ENCODE measurements at regions not wholly inside any gene's neighbourhood (a gene's known extent, or its start where the extent isn't known, plus 50 kb on each side); places are given as distances from the start of the nearest gene placed in this dataset.

- no peak for FAIRE-seq
- Histone ChIP-seq H3K36me3 (ENCODE audit: control insufficient read depth, insufficient read depth, low read length) (no peaks in the 10 kb centered on the region), H3K27me3 (ENCODE audit: control insufficient read depth, insufficient read depth, low read length) (peaks cover 3% of the 10 kb centered on the region), H3K4me3 (ENCODE audit: low read depth, low read length) (no peak overlapping the region)
- no peak for DNase-seq (ENCODE audit: low read depth)
- TF ChIP-seq CTCF (IDR thresholded peaks at IDR 0.05; ENCODE audit: insufficient read depth, low read length, severe bottlenecking), result no peak
Observed at GRCh38 chr1:42046761-42047507, 106.3 kb upstream of the GUCA2B start.

GRCh38 chr1:42044346-42044745 is 108.9 kb upstream of the GUCA2B start:
- Histone ChIP-seq H3K36me3 (ENCODE audit: control insufficient read depth, insufficient read depth, low read length) (no peaks in the 10 kb centered on the region), H3K27me3 (ENCODE audit: control insufficient read depth, insufficient read depth, low read length) (no peaks in the 10 kb centered on the region), H3K4me3 (ENCODE audit: low read depth, low read length) (no peak overlapping the region)
- DNase-seq (ENCODE audit: low read depth), result no peak
- no peak for FAIRE-seq
- no peak for TF ChIP-seq CTCF (IDR thresholded peaks at IDR 0.05; ENCODE audit: insufficient read depth, low read length, severe bottlenecking)

- FAIRE-seq (no peak), DNase-seq (ENCODE audit: low read depth) (no peak)
- H3K27me3 ChIP-seq (ENCODE audit: control insufficient read depth, insufficient read depth, low read length), result no peaks in the 10 kb centered on the region
- TF ChIP-seq CTCF (IDR thresholded peaks at IDR 0.05; ENCODE audit: insufficient read depth, low read length, severe bottlenecking), result no peak
- no peak overlapping the region for H3K4me3 ChIP-seq (ENCODE audit: low read depth, low read length)
- no peaks in the 10 kb centered on the region for H3K36me3 ChIP-seq (ENCODE audit: control insufficient read depth, insufficient read depth, low read length)
Observed at GRCh38 chr1:42043811-42044210, 109.4 kb upstream of the GUCA2B start.

- FAIRE-seq (no peak), DNase-seq (ENCODE audit: low read depth) (no peak)
- Histone ChIP-seq H3K27me3 (ENCODE audit: control insufficient read depth, insufficient read depth, low read length) (no peaks in the 10 kb centered on the region), H3K36me3 (ENCODE audit: control insufficient read depth, insufficient read depth, low read length) (no peaks in the 10 kb centered on the region), H3K4me3 (ENCODE audit: low read depth, low read length) (no peak overlapping the region)
- no peak for TF ChIP-seq CTCF (IDR thresholded peaks at IDR 0.05; ENCODE audit: insufficient read depth, low read length, severe bottlenecking)
Observed at GRCh38 chr1:42043182-42043581, 110.0 kb upstream of the GUCA2B start.

GRCh38 chr1:42041031-42041430 is 112.2 kb upstream of the GUCA2B start:
- FAIRE-seq, result no peak
- no peak overlapping the region for H3K4me3 ChIP-seq (ENCODE audit: low read depth, low read length)
- H3K27me3 ChIP-seq (ENCODE audit: control insufficient read depth, insufficient read depth, low read length), result no peaks in the 10 kb centered on the region
- DNase-seq (ENCODE audit: low read depth), result no peak
- no peak for TF ChIP-seq CTCF (IDR thresholded peaks at IDR 0.05; ENCODE audit: insufficient read depth, low read length, severe bottlenecking)
- H3K36me3 ChIP-seq (ENCODE audit: control insufficient read depth, insufficient read depth, low read length), result no peaks in the 10 kb centered on the region

GRCh38 chr1:42040159-42040558 is 113.1 kb upstream of the GUCA2B start:
- FAIRE-seq (no peak), DNase-seq (ENCODE audit: low read depth) (no peak)
- Histone ChIP-seq H3K4me3 (ENCODE audit: low read depth, low read length) (no peak overlapping the region), H3K36me3 (ENCODE audit: control insufficient read depth, insufficient read depth, low read length) (no peaks in the 10 kb centered on the region), H3K27me3 (ENCODE audit: control insufficient read depth, insufficient read depth, low read length) (no peaks in the 10 kb centered on the region)
- no peak for TF ChIP-seq CTCF (IDR thresholded peaks at IDR 0.05; ENCODE audit: insufficient read depth, low read length, severe bottlenecking)

All from bronchial epithelial cell (primary cell).